ENCODE measurements at regions not wholly inside any gene's neighbourhood (a gene's known extent, or its start where the extent isn't known, plus 50 kb on each side); places are given as distances from the start of the nearest gene placed in this dataset.

DNA sequence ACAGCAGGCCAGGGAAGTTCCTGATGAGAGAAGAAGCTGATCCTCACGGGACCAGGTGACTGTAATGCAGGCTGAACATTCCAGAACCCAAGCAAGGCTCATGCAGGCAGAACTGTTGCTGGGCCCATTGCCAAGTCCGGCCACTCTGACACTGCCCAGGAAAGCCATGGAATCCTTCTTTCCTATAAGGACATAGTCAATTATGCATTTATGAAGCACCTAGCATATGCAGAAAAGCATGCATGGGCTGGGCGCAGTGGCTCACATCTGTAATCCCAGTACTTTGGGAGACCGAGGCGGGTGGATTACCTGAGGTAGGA is 83.7 kb upstream of the SLC1A3 start:
- no peak for TF ChIP-seq CTCF (IDR thresholded peaks at IDR 0.05; ENCODE audit: insufficient read depth, low read length)
- no peak for TF ChIP-seq GABPA (IDR thresholded peaks at IDR 0.05; ENCODE audit: low read depth)
- no peak for TF ChIP-seq REST (IDR thresholded peaks at IDR 0.05; ENCODE audit: insufficient replicate concordance, low read depth)
- TF ChIP-seq POLR2AphosphoS5 (IDR thresholded peaks at IDR 0.05; ENCODE audit: low read depth), result no peak

Data from HL-60 (cell line).